ENCODE measurements at regions not wholly inside any gene's neighbourhood (a gene's known extent, or its start where the extent isn't known, plus 50 kb on each side); places are given as distances from the start of the nearest gene placed in this dataset.

DNA sequence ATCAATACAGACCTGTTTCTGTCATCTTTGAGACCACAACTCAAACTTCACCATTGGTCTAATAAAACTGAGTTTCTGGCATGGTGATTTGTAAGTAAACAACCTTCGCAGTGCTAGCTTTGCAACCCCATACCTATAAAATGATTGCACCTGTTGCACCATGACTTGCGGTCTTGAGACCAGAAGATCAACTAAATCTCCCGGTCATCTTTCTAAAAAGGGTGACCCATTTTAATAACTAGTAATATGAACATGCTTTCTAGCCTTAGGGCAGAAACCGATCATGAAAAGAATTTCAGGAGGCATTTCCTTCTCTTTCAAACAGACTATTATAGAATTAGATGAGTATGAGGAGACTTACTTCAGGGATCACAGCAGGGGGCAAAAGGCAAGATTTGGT is 151.9 kb upstream of the ZNF385D start:
- H3K9me3 ChIP-seq (replicated peaks; ENCODE audit: control insufficient read depth, insufficient read depth, low read length) = no peaks in the 10 kb centered on the region
- no peak overlapping the region for H2AFZ ChIP-seq (ENCODE audit: low read depth, low read length)
- DNase-seq (ENCODE audit: low read depth, low spot score) = no peak
- H3K27ac ChIP-seq (ENCODE audit: insufficient read depth, low read depth, low read length) = no peak overlapping the region
- H4K20me1 ChIP-seq (replicated peaks; ENCODE audit: control insufficient read depth, extremely low read depth, insufficient read depth, low read length) = no peaks in the 10 kb centered on the region
- CTCF ChIA-PET = no interaction called here
- H3K36me3 ChIP-seq (ENCODE audit: control insufficient read depth in 2 of 2, extremely low read depth in 1 of 2, insufficient read depth in 2 of 2, low read length in 2 of 2) = no peaks in the 10 kb centered on the region
- H3K4me2 ChIP-seq (ENCODE audit: insufficient read depth, low read length) = no peak overlapping the region
- POLR2A ChIA-PET = no interaction called here
- H3K4me3 ChIP-seq (replicated peaks in 1 of 3; ENCODE audit: insufficient read depth in 1 of 3, low read depth in 1 of 3, low read length in 3 of 3) = no peak overlapping the region
- BruUV-seq (replicated peaks) = no TSS peak
- H3K9me1 ChIP-seq (replicated peaks; ENCODE audit: control insufficient read depth, extremely low read depth, insufficient read depth, low read length) = no peaks in the 10 kb centered on the region
- H3K79me2 ChIP-seq (ENCODE audit: control insufficient read depth, insufficient read depth, low read length) = no peaks in the 10 kb centered on the region
- dilution Hi-C loops (cut with MboI; ENCODE audit: extremely low pct_ligation_motif_present, low sequenced_read_pairs) (no loop called here), intact Hi-C loops (cut with micrococcal nuclease) (no loop called here)
- no peak for FAIRE-seq
- no peak for TF ChIP-seq EZH2 (IDR thresholded peaks at IDR 0.05; ENCODE audit: borderline replicate concordance, low read depth, low read length, severe bottlenecking)
- H3K27me3 ChIP-seq (ENCODE audit: control insufficient read depth in 2 of 2, insufficient read depth in 2 of 2, low read length in 2 of 2) = no peaks in the 10 kb centered on the region
- H3K4me1 ChIP-seq (ENCODE audit: control insufficient read depth, extremely low read depth, insufficient read depth, low read length) = no peaks in the 10 kb centered on the region
- H3K9ac ChIP-seq (replicated peaks; ENCODE audit: extremely low read depth, insufficient read depth, low read length) = no peak overlapping the region

DNA sequence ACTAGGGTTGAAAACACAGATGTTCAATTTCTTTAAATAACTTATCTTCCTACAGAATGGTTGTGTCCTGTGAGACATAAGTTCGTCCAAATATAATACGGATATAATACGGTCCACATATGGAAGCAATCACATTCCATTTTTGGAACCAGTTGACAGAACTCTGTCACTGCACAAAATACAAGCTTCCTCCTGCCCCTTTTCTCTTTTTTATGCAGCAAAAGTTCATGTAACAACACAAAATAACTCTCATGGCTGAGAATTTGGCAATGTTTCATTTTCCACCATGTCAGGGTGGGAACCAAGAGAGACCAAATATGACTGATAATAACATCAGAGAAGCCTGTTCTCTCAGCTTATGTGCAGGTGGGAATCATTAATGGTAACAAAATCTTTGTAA is 158.1 kb upstream of the ZNF385D start:
- H3K9me3 ChIP-seq (replicated peaks; ENCODE audit: control insufficient read depth, insufficient read depth, low read length) = no peaks in the 10 kb centered on the region
- no peak overlapping the region for H2AFZ ChIP-seq (ENCODE audit: low read depth, low read length)
- no peak overlapping the region for H3K4me2 ChIP-seq (ENCODE audit: insufficient read depth, low read length)
- POLR2A ChIA-PET = no interaction called here
- no peak overlapping the region for H3K9ac ChIP-seq (replicated peaks; ENCODE audit: extremely low read depth, insufficient read depth, low read length)
- dilution Hi-C loops (cut with MboI; ENCODE audit: extremely low pct_ligation_motif_present, low sequenced_read_pairs) = no loop called here
- FAIRE-seq = no peak
- H3K27me3 ChIP-seq (ENCODE audit: control insufficient read depth in 2 of 2, insufficient read depth in 2 of 2, low read length in 2 of 2) = no peaks in the 10 kb centered on the region
- TF ChIP-seq EZH2 (IDR thresholded peaks at IDR 0.05; ENCODE audit: borderline replicate concordance, low read depth, low read length, severe bottlenecking) (no peak), FOS (IDR thresholded peaks at IDR 0.05; ENCODE audit: borderline replicate concordance, insufficient read depth, low read length) (no peak), GATA2 (IDR thresholded peaks at IDR 0.05; ENCODE audit: insufficient read depth, insufficient read length, low read depth, low read length) (no peak), MYC (IDR thresholded peaks at IDR 0.05; ENCODE audit: low read depth, low read length) (no peak)
- TF ChIP-seq, protein P1, sequence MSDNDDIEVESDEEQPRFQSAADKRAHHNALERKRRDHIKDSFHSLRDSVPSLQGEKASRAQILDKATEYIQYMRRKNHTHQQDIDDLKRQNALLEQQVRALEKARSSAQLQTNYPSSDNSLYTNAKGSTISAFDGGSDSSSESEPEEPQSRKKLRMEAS (IDR thresholded peaks at IDR 0.05; ENCODE audit: insufficient read depth, insufficient read length) = no peak
- H3K79me2 ChIP-seq (ENCODE audit: control insufficient read depth, insufficient read depth, low read length) = no peaks in the 10 kb centered on the region
- H3K27ac ChIP-seq (ENCODE audit: insufficient read depth, low read depth, low read length) = no peak overlapping the region
- CTCF ChIA-PET = no interaction called here
- no peak overlapping the region for H3K4me3 ChIP-seq (replicated peaks in 1 of 3; ENCODE audit: insufficient read depth in 1 of 3, low read depth in 1 of 3, low read length in 3 of 3)
- H3K36me3 ChIP-seq (ENCODE audit: control insufficient read depth in 2 of 2, extremely low read depth in 1 of 2, insufficient read depth in 2 of 2, low read length in 2 of 2) = no peaks in the 10 kb centered on the region
- H3K9me1 ChIP-seq (replicated peaks; ENCODE audit: control insufficient read depth, extremely low read depth, insufficient read depth, low read length) = no peaks in the 10 kb centered on the region
- DNase-seq (ENCODE audit: low read depth, low spot score) = no peak
- no peaks in the 10 kb centered on the region for H4K20me1 ChIP-seq (replicated peaks; ENCODE audit: control insufficient read depth, extremely low read depth, insufficient read depth, low read length)
- intact Hi-C loops (cut with micrococcal nuclease) = no loop called here
- no peaks in the 10 kb centered on the region for H3K4me1 ChIP-seq (ENCODE audit: control insufficient read depth, extremely low read depth, insufficient read depth, low read length)
- no TSS peak for BruUV-seq (replicated peaks)

Measured in endothelial cell of umbilical vein (primary cell).